Medulla oblongata (tissue), 1 donor: ENCODE measurements at regions not wholly inside any gene's neighbourhood (a gene's known extent, or its start where the extent isn't known, plus 50 kb on each side); places are given as distances from the start of the nearest gene placed in this dataset.

Source experiments
- DNase-seq: peaks from one replicate; pipeline ENCODE4 v3.0.0-alpha.2; 2015; ENCODE audit errors: extremely low spot score

GRCh38 chr14:104439625-104440024, 139.9 kb upstream of the C14orf180 start:
- DNase-seq: no peak

- DNase-seq: no peak
Measured at GRCh38 chr14:104440297-104440956, 139.1 kb upstream of the C14orf180 start.

- no peak for DNase-seq
Measured at GRCh38 chr14:104441275-104442106, 138.1 kb upstream of the C14orf180 start.

GRCh38 chr14:104442107-104442551, 137.4 kb upstream of the C14orf180 start:
- DNase-seq: no peak

- DNase-seq: no peak
Measured at GRCh38 chr14:104442631-104443390, 136.8 kb upstream of the C14orf180 start.

GRCh38 chr14:104443391-104444158, 136.0 kb upstream of the C14orf180 start:
- no peak for DNase-seq

GRCh38 chr14:104444159-104445030, 135.2 kb upstream of the C14orf180 start:
- no peak for DNase-seq

GRCh38 chr14:104445086-104445485, 134.5 kb upstream of the C14orf180 start:
- no peak for DNase-seq

- no peak for DNase-seq
Measured at GRCh38 chr14:104445832-104446381, 133.7 kb upstream of the C14orf180 start.

GRCh38 chr14:104446611-104447010, 133.0 kb upstream of the C14orf180 start:
- no peak for DNase-seq

- DNase-seq: no peak
Measured at GRCh38 chr14:104447750-104448149, 131.8 kb upstream of the C14orf180 start.

- no peak for DNase-seq
Measured at GRCh38 chr14:104448321-104448720, 131.2 kb upstream of the C14orf180 start.

GRCh38 chr14:104448721-104449120, 130.8 kb upstream of the C14orf180 start:
- no peak for DNase-seq

- DNase-seq: no peak
Measured at GRCh38 chr14:104450811-104451401, 128.7 kb upstream of the C14orf180 start.

GRCh38 chr14:104451474-104451873, 128.1 kb upstream of the C14orf180 start:
- DNase-seq: no peak

GRCh38 chr14:104458845-104459244, 120.7 kb upstream of the C14orf180 start:
- no peak for DNase-seq

GRCh38 chr14:104460791-104461651, 118.5 kb upstream of the C14orf180 start:
- DNase-seq: no peak

GRCh38 chr14:104461676-104462449, 117.7 kb upstream of the C14orf180 start:
- DNase-seq: no peak
